GM19240 (cell line): ENCODE measurements at regions not wholly inside any gene's neighbourhood (a gene's known extent, or its start where the extent isn't known, plus 50 kb on each side); places are given as distances from the start of the nearest gene placed in this dataset.
A peak's percentile ranks its signal among the peaks of the same experiment; 100 is the strongest.
"Not testable (repeated sequence)": the region's sequence is repeated elsewhere in the genome, so short reads cannot be mapped to it uniquely, and the experiment has no call there.

Experiments
- DNase-seq: peaks from one replicate; pipeline ENCODE4 v3.0.0; 2011; ENCODE audit warnings: low spot score; ENCODE audit not compliant: insufficient read length

- DNase-seq: no peak
Measured at GRCh38 chr6:141580988-141581552, 551.7 kb upstream of the GJE1 start.

- DNase-seq: no peak
Measured at GRCh38 chr6:141580131-141580530, 552.6 kb upstream of the GJE1 start.

GRCh38 chr6:141576751-141577150, 556.0 kb upstream of the GJE1 start:
- no peak for DNase-seq

GRCh38 chr6:141562851-141563763, 569.6 kb upstream of the GJE1 start:
- peak; percentile 41 for DNase-seq

- no peak for DNase-seq
Measured at GRCh38 chr6:141562186-141562811, 570.4 kb upstream of the GJE1 start.

GRCh38 chr6:141561154-141561553, 571.6 kb upstream of the GJE1 start:
- DNase-seq: no peak

GRCh38 chr6:141552463-141552862, 580.3 kb upstream of the GJE1 start:
- no peak for DNase-seq

GRCh38 chr6:141552031-141552430, 580.7 kb upstream of the GJE1 start:
- no peak for DNase-seq

- DNase-seq: no peak
Measured at GRCh38 chr6:141551318-141551717, 581.4 kb upstream of the GJE1 start.

GRCh38 chr6:141550471-141550870, 582.3 kb upstream of the GJE1 start:
- no peak for DNase-seq

- DNase-seq: no peak
Measured at GRCh38 chr6:141548966-141549365, 583.8 kb upstream of the GJE1 start.

- DNase-seq: no peak
Measured at GRCh38 chr6:141541581-141542324, 591.0 kb upstream of the GJE1 start.

- DNase-seq: no peak
Measured at GRCh38 chr6:141540207-141540606, 592.5 kb upstream of the GJE1 start.

- DNase-seq: no peak
Measured at GRCh38 chr6:141539617-141540016, 593.1 kb upstream of the GJE1 start.

- DNase-seq: no peak
Measured at GRCh38 chr6:141532211-141532610, 600.5 kb upstream of the GJE1 start.

- DNase-seq: no peak
Measured at GRCh38 chr6:141531040-141531439, 601.7 kb upstream of the GJE1 start.

GRCh38 chr6:141528596-141528995, 604.1 kb upstream of the GJE1 start:
- no peak for DNase-seq

- DNase-seq: no peak
Measured at GRCh38 chr6:141526985-141527384, 605.7 kb upstream of the GJE1 start.

GRCh38 chr6:141521440-141521839, 611.3 kb upstream of the GJE1 start:
- no peak for DNase-seq

- no peak for DNase-seq
Measured at GRCh38 chr6:141513830-141514229, 618.9 kb upstream of the GJE1 start.

- DNase-seq: no peak
Measured at GRCh38 chr6:141510803-141511202, 621.9 kb upstream of the GJE1 start.

GRCh38 chr6:141506062-141506461, 626.7 kb upstream of the GJE1 start:
- not testable (repeated sequence) for DNase-seq
